ENCODE measurements at regions not wholly inside any gene's neighbourhood (a gene's known extent, or its start where the extent isn't known, plus 50 kb on each side); places are given as distances from the start of the nearest gene placed in this dataset.
"Not testable (repeated sequence)": the region's sequence is repeated elsewhere in the genome, so short reads cannot be mapped to it uniquely, and the experiment has no call there.

- H3K36me3 ChIP-seq (ENCODE audit: insufficient read depth, low read length), result no peaks in the 10 kb centered on the region
- H3K9me3 ChIP-seq (ENCODE audit: low read length), result no peaks in the 10 kb centered on the region
- H3K4me3 ChIP-seq (ENCODE audit: low read length), result no peak overlapping the region
- no peaks in the 10 kb centered on the region for H3K27me3 ChIP-seq (ENCODE audit: insufficient read depth, low read length)
- no peaks in the 10 kb centered on the region for H3K4me1 ChIP-seq (ENCODE audit: insufficient read depth, low read length)
- H2AFZ ChIP-seq (ENCODE audit: low read depth, low read length), result no peak overlapping the region
These were observed 144.0 kb upstream of the NPY start for GRCh38 chr7:24140001-24140400.

GRCh38 chr7:24141874-24142509 is 142.0 kb upstream of the NPY start:
- Histone ChIP-seq H2AFZ (ENCODE audit: low read depth, low read length) (no peak overlapping the region), H3K4me3 (ENCODE audit: low read length) (no peak overlapping the region), H3K9me3 (ENCODE audit: low read length) (no peaks in the 10 kb centered on the region), H3K36me3 (ENCODE audit: insufficient read depth, low read length) (no peaks in the 10 kb centered on the region), H3K4me1 (ENCODE audit: insufficient read depth, low read length) (no peaks in the 10 kb centered on the region), H3K27me3 (ENCODE audit: insufficient read depth, low read length) (no peaks in the 10 kb centered on the region)

GRCh38 chr7:24143547-24143946 is 140.4 kb upstream of the NPY start:
- Histone ChIP-seq H3K36me3 (ENCODE audit: insufficient read depth, low read length) (no peaks in the 10 kb centered on the region), H2AFZ (ENCODE audit: low read depth, low read length) (no peak overlapping the region), H3K27me3 (ENCODE audit: insufficient read depth, low read length) (no peaks in the 10 kb centered on the region), H3K4me3 (ENCODE audit: low read length) (no peak overlapping the region), H3K4me1 (ENCODE audit: insufficient read depth, low read length) (no peaks in the 10 kb centered on the region), H3K9me3 (ENCODE audit: low read length) (no peaks in the 10 kb centered on the region)

GRCh38 chr7:24151944-24152343 is 132.0 kb upstream of the NPY start:
- no peak overlapping the region for H3K4me3 ChIP-seq (ENCODE audit: low read length)
- H3K4me1 ChIP-seq (ENCODE audit: insufficient read depth, low read length), result no peaks in the 10 kb centered on the region
- no peaks in the 10 kb centered on the region for H3K36me3 ChIP-seq (ENCODE audit: insufficient read depth, low read length)
- no peaks in the 10 kb centered on the region for H3K9me3 ChIP-seq (ENCODE audit: low read length)
- H2AFZ ChIP-seq (ENCODE audit: low read depth, low read length), result no peak overlapping the region
- H3K27me3 ChIP-seq (ENCODE audit: insufficient read depth, low read length), result no peaks in the 10 kb centered on the region

- no peak overlapping the region for H3K4me3 ChIP-seq (ENCODE audit: low read length)
- no peaks in the 10 kb centered on the region for H3K27me3 ChIP-seq (ENCODE audit: insufficient read depth, low read length)
- no peaks in the 10 kb centered on the region for H3K4me1 ChIP-seq (ENCODE audit: insufficient read depth, low read length)
- no peaks in the 10 kb centered on the region for H3K9me3 ChIP-seq (ENCODE audit: low read length)
- no peaks in the 10 kb centered on the region for H3K36me3 ChIP-seq (ENCODE audit: insufficient read depth, low read length)
- no peak overlapping the region for H2AFZ ChIP-seq (ENCODE audit: low read depth, low read length)
These were observed 131.6 kb upstream of the NPY start for GRCh38 chr7:24152356-24152755.

GRCh38 chr7:24152877-24153472 is 131.0 kb upstream of the NPY start:
- Histone ChIP-seq H3K27me3 (ENCODE audit: insufficient read depth, low read length) (no peaks in the 10 kb centered on the region), H3K36me3 (ENCODE audit: insufficient read depth, low read length) (no peaks in the 10 kb centered on the region), H3K4me1 (ENCODE audit: insufficient read depth, low read length) (no peaks in the 10 kb centered on the region), H2AFZ (ENCODE audit: low read depth, low read length) (no peak overlapping the region), H3K9me3 (ENCODE audit: low read length) (no peaks in the 10 kb centered on the region), H3K4me3 (ENCODE audit: low read length) (no peak overlapping the region)

GRCh38 chr7:24157666-24158065 is 126.3 kb upstream of the NPY start:
- H2AFZ ChIP-seq (ENCODE audit: low read depth, low read length), result no peak overlapping the region
- H3K4me1 ChIP-seq (ENCODE audit: insufficient read depth, low read length), result no peaks in the 10 kb centered on the region
- H3K27me3 ChIP-seq (ENCODE audit: insufficient read depth, low read length), result no peaks in the 10 kb centered on the region
- no peaks in the 10 kb centered on the region for H3K9me3 ChIP-seq (ENCODE audit: low read length)
- no peaks in the 10 kb centered on the region for H3K36me3 ChIP-seq (ENCODE audit: insufficient read depth, low read length)
- H3K4me3 ChIP-seq (ENCODE audit: low read length), result no peak overlapping the region

- Histone ChIP-seq H3K27me3 (ENCODE audit: insufficient read depth, low read length) (no peaks in the 10 kb centered on the region), H3K36me3 (ENCODE audit: insufficient read depth, low read length) (no peaks in the 10 kb centered on the region), H3K4me3 (ENCODE audit: low read length) (no peak overlapping the region), H3K4me1 (ENCODE audit: insufficient read depth, low read length) (no peaks in the 10 kb centered on the region), H2AFZ (ENCODE audit: low read depth, low read length) (no peak overlapping the region), H3K9me3 (ENCODE audit: low read length) (no peaks in the 10 kb centered on the region)
These were observed 125.0 kb upstream of the NPY start for GRCh38 chr7:24158975-24159374.

GRCh38 chr7:24164401-24164800 is 119.6 kb upstream of the NPY start:
- Histone ChIP-seq H3K9me3 (ENCODE audit: low read length) (no peaks in the 10 kb centered on the region), H3K4me3 (ENCODE audit: low read length) (no peak overlapping the region), H2AFZ (ENCODE audit: low read depth, low read length) (no peak overlapping the region), H3K4me1 (ENCODE audit: insufficient read depth, low read length) (no peaks in the 10 kb centered on the region), H3K36me3 (ENCODE audit: insufficient read depth, low read length) (no peaks in the 10 kb centered on the region), H3K27me3 (ENCODE audit: insufficient read depth, low read length) (no peaks in the 10 kb centered on the region)

- Histone ChIP-seq H2AFZ (ENCODE audit: low read depth, low read length) (no peak overlapping the region), H3K9me3 (ENCODE audit: low read length) (no peaks in the 10 kb centered on the region), H3K4me3 (ENCODE audit: low read length) (no peak overlapping the region), H3K4me1 (ENCODE audit: insufficient read depth, low read length) (no peaks in the 10 kb centered on the region), H3K36me3 (ENCODE audit: insufficient read depth, low read length) (no peaks in the 10 kb centered on the region), H3K27me3 (ENCODE audit: insufficient read depth, low read length) (no peaks in the 10 kb centered on the region)
These were observed 114.8 kb upstream of the NPY start for GRCh38 chr7:24169077-24169624.

- not testable (repeated sequence) for H3K4me1 ChIP-seq (ENCODE audit: insufficient read depth, low read length); H3K36me3 ChIP-seq (ENCODE audit: insufficient read depth, low read length); H3K9me3 ChIP-seq (ENCODE audit: low read length); H3K27me3 ChIP-seq (ENCODE audit: insufficient read depth, low read length); H3K4me3 ChIP-seq (ENCODE audit: low read length); H2AFZ ChIP-seq (ENCODE audit: low read depth, low read length)
These were observed 112.0 kb upstream of the NPY start for GRCh38 chr7:24171951-24172350.

- Histone ChIP-seq H3K36me3 (ENCODE audit: insufficient read depth, low read length) (no peaks in the 10 kb centered on the region), H3K27me3 (ENCODE audit: insufficient read depth, low read length) (no peaks in the 10 kb centered on the region), H3K9me3 (ENCODE audit: low read length) (no peaks in the 10 kb centered on the region), H2AFZ (ENCODE audit: low read depth, low read length) (no peak overlapping the region), H3K4me3 (ENCODE audit: low read length) (no peak overlapping the region), H3K4me1 (ENCODE audit: insufficient read depth, low read length) (no peaks in the 10 kb centered on the region)
These were observed 111.1 kb upstream of the NPY start for GRCh38 chr7:24172856-24173255.

GRCh38 chr7:24175603-24176002 is 108.4 kb upstream of the NPY start:
- Histone ChIP-seq H3K4me3 (ENCODE audit: low read length) (no peak overlapping the region), H2AFZ (ENCODE audit: low read depth, low read length) (no peak overlapping the region), H3K36me3 (ENCODE audit: insufficient read depth, low read length) (no peaks in the 10 kb centered on the region), H3K9me3 (ENCODE audit: low read length) (no peaks in the 10 kb centered on the region), H3K27me3 (ENCODE audit: insufficient read depth, low read length) (no peaks in the 10 kb centered on the region), H3K4me1 (ENCODE audit: insufficient read depth, low read length) (no peaks in the 10 kb centered on the region)

All from neuron (in vitro differentiated cells).